GM18505 (cell line): ENCODE measurements at regions not wholly inside any gene's neighbourhood (a gene's known extent, or its start where the extent isn't known, plus 50 kb on each side); places are given as distances from the start of the nearest gene placed in this dataset.

ENCODE experiments used
- ATAC-seq: cut with Tn5 transposase; IDR thresholded peaks from one replicate; pipeline ENCODE4 v1.9.1; 2021; ENCODE audit not compliant: unreplicated experiment
- POLR2A ChIP-seq: IDR thresholded peaks from 4 replicates; pipeline ENCODE4 v1.6.1; 2011; ENCODE audit warnings: borderline replicate concordance; ENCODE audit not compliant: insufficient read depth, insufficient read length; ENCODE audit errors: extremely low read depth

DNA sequence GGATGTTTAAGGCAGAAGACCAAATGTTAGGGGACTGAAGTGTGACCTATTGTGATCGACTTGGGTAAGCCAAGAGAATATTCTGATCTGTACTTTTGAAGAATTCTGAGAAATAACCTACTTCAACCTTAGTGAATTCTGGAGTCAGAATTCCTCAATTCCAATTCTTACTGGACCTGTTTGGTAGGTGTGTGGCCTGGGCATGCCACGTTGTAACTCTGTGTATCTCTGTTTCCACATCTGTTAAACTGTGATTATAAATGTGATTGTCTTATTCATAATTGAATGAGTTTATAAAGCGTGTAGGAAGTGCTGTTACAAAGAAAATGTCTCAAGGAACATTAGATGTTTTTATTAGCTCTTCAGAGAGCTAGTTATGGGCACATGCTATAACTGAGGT lies 64.5 kb downstream of the TUSC1 start:
- ATAC-seq = no peak

GRCh38 chr9:25603106-25603505 lies 75.1 kb downstream of the TUSC1 start:
- no peak for ATAC-seq
- TF ChIP-seq POLR2A = no peak

More for the DNA sequence above, 64.5 kb downstream of the TUSC1 start:
- no peak for TF ChIP-seq POLR2A

DNA sequence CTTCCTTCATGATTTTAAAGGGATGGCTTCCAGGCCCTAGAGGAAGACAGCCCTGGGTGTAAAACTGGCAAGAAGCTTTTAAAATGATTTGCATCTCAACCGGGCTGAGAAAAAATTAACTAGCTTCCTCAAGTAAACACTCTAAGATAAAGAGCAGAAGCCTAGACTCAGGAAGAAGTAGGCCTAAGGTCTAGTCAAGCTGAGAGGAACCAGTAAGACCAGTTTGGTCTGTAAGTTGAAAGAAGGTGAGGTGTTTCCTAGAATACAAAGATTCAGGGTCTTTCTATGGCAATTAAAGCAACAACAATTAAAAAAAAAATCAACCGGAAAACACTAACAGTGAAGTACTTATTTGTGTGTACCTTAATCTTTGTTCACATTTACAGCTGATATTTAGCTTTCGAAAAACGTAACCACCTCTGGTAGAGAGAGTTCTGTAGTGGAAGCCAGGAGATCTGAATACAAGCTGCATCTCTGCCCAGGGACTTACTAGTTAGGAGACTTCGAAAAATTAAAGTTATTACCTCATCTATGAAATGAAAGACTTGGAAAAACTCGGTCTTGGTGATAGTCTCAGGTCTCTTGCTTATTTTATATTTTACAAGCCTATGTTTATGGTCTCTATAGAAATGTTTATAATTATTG lies 75.7 kb downstream of the TUSC1 start:
- TF ChIP-seq POLR2A = no peak
- ATAC-seq = no peak

DNA sequence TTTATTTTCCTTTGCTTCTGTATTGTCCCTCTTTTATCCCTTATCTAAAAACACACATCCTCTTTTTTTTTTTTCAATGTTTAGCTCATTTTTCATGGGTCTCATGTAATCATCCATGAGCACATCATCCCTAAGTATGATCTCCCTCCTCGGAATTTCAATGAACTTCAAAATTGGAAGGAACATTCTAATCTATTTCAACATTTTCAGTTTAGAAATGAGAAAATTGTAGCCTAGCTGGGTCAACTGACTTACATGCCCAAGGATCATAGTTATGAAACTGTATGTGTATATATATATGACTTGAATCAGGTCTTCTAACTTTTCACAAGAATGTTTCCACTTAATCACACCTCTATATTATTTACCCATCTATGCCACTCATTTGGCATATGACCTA lies 77.7 kb downstream of the TUSC1 start:
- no peak for TF ChIP-seq POLR2A
- no peak for ATAC-seq

DNA sequence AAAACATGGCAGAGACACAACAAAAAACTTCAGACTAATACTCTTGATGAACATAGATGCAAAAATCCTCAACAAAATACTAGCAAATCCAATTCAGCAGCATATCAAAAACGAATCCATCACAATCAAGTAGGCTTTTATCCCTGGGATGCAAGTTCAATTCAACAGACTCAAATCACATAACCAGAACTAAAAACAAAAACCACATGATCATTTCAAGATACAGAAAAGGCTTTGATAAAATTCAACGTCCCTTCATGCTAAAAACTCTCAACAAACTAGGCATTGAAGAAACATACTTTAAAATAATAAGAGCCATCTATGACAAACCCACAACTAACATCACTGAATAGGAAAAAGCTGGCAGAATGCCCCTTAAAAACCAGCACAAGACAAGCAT lies 93.6 kb downstream of the TUSC1 start:
- no peak for ATAC-seq
- TF ChIP-seq POLR2A = no peak

DNA sequence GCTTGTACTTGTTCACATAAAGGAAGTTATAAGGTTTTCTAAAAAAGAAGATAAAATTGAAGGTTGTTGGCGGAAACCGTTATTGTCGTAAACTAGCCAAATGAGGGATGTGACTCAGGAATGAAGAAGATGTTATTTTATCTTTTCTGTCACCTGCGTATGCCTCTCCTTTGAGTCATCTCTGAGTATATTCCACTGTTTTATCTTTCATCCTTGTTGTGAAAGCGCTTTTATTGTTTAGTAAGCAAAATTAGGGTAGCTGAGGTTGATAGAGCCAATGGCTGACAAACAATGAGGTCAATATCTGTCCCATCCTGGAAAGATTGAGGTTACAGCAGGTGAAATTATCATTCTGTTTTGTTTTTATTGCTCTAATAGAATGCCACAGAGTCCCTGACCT lies 105.0 kb downstream of the TUSC1 start:
- TF ChIP-seq POLR2A = no peak
- ATAC-seq = no peak

- ATAC-seq = no peak
- no peak for TF ChIP-seq POLR2A
Observed at GRCh38 chr9:25571491-25571890, 106.8 kb downstream of the TUSC1 start.

DNA sequence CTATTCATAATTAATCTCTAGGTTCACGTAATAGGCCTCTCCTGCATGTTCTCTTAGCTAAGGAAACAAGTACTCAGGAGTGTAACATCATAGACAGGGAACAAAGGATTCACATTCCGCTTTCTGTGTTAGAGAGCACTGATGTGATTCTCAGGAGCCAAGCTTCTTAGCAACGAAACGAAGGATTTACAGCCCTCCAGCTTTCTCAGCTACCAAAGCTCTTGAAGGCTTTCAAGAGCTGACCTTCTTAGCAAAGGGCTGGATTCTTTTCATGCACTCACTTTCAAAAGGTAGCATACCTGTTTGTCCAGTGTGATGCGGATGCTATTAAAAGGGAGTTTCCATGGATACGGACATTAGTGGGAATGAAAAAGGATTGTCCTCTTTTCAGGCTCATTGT lies 107.4 kb downstream of the TUSC1 start:
- no peak for ATAC-seq
- TF ChIP-seq POLR2A = no peak

DNA sequence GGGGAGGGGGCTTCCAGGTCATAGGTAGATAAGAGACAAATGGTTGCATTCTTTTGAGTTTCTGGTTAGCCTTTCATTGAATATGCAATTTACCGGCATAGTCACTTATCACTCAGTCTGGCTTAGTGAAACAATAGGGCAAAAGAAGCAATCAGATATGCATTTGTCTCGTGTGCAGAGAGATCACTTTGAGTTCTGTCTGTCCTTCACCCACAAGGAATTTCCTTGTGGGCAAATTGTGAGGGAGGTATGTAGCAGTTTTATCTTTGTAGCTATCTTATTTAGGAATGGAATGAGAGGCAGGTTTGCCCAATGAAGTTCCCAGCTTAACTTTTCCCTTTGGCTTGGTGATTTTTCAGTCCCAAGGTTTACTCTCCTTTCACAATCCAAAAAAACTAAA lies 116.1 kb downstream of the TUSC1 start:
- no peak for ATAC-seq
- TF ChIP-seq POLR2A = no peak

- TF ChIP-seq POLR2A = no peak
- ATAC-seq = no peak
Observed at GRCh38 chr9:25557645-25558300, 120.5 kb downstream of the TUSC1 start.

DNA sequence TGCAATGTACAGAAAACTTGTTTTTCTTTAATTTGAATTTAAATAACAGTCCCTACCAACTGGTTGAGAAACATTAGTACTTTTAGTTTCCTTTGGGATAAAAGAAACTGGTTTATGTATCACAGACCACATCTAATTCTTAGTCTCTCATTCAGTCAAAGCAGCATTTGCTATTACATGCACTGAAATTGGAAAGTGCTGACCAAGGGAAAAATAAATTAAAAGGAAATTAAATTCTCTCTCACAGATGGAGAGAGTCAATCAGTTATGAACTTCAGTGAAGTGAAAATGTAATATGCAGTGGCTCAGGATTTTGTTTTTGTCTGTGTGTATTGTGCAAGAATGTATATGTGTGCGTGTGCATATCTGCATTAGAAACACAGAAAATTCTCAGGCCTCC lies 121.7 kb downstream of the TUSC1 start:
- no peak for ATAC-seq
- TF ChIP-seq POLR2A = no peak

- no peak for ATAC-seq
- no peak for TF ChIP-seq POLR2A
Observed at GRCh38 chr9:25548847-25549246, 129.4 kb downstream of the TUSC1 start.

GRCh38 chr9:25543806-25544205 lies 134.4 kb downstream of the TUSC1 start:
- TF ChIP-seq POLR2A = no peak
- no peak for ATAC-seq

GRCh38 chr9:25542319-25542718 lies 135.9 kb downstream of the TUSC1 start:
- no peak for TF ChIP-seq POLR2A
- ATAC-seq = no peak
